LNCaP clone FGC (cell line): ENCODE measurements at regions not wholly inside any gene's neighbourhood (a gene's known extent, or its start where the extent isn't known, plus 50 kb on each side); places are given as distances from the start of the nearest gene placed in this dataset.

ENCODE experiments used
- DNase-seq: peaks from one replicate; pipeline ENCODE4 v3.0.0-alpha.2; 2011; ENCODE audit warnings: low read depth
- H3K4me3 ChIP-seq: 2 replicates; pipeline ENCODE4 v1.5.1; 2011; ENCODE audit warnings: mild to moderate bottlenecking, low read depth, low read length, control low read depth
- TF ChIP-seq, protein P1 (sequence below): IDR thresholded peaks from 2 replicates; pipeline ENCODE4 v1.5.1; 2012; ENCODE audit warnings: mild to moderate bottlenecking; ENCODE audit not compliant: control insufficient read depth, insufficient read depth; ENCODE audit errors: extremely low read depth

DNA sequence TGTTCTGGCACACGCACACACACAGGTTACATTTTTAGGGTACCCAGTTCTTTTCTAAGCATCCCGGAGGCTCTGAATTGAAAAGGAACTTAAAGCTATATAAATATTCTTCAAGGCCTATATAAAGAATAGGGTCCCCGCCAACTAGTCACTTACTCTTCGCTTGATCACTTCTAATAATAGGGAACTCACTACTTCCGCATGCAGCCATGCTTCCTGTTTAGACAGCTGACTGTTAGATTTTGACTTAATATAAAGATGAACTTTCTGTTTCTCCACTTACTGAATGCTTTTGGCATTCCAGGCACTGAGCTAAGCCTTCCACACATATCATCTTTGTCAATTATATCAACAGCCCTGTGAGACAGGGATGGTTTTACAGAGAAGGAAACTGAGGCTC lies 259.6 kb downstream of the TSHZ3 start:
- no peak overlapping the region for H3K4me3 ChIP-seq
- DNase-seq, result no peak
- TF ChIP-seq, protein P1, sequence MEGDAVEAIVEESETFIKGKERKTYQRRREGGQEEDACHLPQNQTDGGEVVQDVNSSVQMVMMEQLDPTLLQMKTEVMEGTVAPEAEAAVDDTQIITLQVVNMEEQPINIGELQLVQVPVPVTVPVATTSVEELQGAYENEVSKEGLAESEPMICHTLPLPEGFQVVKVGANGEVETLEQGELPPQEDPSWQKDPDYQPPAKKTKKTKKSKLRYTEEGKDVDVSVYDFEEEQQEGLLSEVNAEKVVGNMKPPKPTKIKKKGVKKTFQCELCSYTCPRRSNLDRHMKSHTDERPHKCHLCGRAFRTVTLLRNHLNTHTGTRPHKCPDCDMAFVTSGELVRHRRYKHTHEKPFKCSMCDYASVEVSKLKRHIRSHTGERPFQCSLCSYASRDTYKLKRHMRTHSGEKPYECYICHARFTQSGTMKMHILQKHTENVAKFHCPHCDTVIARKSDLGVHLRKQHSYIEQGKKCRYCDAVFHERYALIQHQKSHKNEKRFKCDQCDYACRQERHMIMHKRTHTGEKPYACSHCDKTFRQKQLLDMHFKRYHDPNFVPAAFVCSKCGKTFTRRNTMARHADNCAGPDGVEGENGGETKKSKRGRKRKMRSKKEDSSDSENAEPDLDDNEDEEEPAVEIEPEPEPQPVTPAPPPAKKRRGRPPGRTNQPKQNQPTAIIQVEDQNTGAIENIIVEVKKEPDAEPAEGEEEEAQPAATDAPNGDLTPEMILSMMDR, result no peak

DNA sequence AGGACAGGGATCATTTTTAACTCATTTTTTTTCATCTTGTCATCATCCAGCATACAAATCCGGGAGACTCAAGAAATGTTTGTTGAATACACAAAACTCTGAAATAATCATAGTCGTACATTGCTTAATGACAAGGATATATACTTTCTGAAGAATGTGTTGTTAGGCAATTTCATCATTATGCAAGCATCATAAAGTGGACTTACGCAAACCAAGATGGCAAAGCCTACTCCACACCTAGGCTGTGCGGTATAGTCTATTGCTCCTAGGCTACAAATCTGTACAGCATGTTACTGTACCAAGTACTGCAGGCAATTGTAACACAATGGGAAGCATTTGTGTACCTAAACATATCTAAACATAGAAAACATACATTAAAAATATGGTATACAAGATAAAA lies 264.1 kb downstream of the TSHZ3 start:
- H3K4me3 ChIP-seq, result no peak overlapping the region
- no peak for DNase-seq
- TF ChIP-seq, protein P1, result no peak

DNA sequence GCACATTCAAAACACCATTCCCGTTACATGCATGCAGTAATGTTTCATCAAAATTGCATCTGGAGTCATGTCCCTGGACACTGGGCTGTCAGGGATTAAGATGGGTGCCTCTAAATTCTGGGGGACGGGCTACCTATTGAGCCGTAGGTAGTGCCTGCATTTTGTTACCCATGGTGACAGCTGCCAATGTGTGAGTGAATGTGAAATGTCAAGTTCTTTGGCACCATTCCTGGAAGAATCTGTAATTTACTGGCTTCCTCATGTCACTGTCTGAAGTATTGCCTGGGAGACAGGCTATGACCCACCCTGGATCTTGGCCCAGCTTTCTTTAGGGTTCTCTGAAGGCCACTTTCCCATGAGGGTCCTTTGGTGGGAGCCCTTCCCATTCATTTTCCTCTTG lies 266.1 kb downstream of the TSHZ3 start:
- no peak overlapping the region for H3K4me3 ChIP-seq
- TF ChIP-seq, protein P1, result no peak
- DNase-seq, result peak; percentile 28

DNA sequence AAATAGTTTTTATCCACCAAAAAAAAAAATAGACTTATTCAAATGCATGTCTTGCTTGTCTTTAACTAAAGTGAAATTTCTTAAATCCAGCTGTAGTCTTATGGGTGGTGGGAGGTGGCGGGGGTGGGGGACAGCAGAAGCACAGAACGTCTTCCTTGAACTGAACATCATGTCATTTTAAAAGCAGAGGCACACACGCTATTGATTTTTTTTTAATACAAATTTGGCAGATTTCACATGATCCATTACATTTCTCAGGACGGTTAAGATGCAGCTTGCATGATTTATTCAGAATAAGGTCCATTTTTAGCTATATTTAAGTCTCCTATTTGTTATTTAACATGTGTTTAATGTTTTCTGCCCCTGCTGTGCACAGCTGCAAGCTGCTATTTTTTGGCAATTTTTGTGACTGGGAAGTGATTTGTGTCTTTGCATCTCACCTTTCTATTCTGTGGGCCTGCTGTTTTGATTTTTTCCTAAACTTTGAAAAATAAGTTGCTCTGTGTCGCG lies 274.0 kb downstream of the TSHZ3 start:
- no peak for DNase-seq
- no peak overlapping the region for H3K4me3 ChIP-seq
- TF ChIP-seq, protein P1, result no peak

DNA sequence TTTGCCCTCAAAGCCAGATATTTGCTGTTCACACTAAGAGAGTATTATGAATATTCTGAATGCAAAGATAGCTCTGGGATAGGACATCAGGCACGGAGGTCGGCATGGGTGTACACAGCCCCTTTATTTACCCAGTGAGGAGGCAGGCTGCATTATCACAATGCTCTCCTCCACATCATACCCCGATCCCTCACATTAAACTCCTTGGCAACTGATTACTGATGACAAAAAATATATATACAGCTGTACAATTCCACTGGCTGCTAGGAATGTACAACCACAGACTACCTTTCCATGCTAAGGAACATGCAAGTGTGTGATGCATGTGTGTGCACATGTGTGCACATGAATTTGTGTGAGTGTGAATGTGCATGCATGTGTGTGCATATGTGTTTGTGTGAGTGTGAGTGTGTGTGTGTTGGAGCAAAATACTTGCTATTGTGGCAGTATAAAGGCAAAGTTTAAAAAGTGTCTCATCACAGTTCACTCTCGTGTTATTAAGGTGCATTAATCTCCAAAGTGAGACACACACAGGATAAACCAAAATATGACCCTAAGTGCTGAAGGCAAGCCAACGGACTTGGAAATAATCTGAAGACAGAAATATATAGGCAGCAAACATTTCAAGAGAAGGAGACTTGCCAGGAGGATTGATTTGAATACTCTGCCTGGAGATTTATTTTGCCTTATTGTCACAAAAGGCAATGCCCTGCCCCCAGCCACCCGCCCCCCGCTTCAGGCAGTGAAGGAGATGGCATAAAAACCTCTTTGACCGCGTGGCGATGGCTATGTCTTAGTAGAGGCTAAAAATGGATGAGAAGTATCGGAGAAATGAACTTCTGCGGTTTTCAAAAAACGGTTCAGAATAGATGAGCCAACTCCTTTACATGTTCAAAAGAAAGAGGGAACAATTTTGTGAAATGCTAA lies 274.8 kb downstream of the TSHZ3 start:
- TF ChIP-seq, protein P1, result no peak
- no peak overlapping the region for H3K4me3 ChIP-seq
- no peak for DNase-seq

DNA sequence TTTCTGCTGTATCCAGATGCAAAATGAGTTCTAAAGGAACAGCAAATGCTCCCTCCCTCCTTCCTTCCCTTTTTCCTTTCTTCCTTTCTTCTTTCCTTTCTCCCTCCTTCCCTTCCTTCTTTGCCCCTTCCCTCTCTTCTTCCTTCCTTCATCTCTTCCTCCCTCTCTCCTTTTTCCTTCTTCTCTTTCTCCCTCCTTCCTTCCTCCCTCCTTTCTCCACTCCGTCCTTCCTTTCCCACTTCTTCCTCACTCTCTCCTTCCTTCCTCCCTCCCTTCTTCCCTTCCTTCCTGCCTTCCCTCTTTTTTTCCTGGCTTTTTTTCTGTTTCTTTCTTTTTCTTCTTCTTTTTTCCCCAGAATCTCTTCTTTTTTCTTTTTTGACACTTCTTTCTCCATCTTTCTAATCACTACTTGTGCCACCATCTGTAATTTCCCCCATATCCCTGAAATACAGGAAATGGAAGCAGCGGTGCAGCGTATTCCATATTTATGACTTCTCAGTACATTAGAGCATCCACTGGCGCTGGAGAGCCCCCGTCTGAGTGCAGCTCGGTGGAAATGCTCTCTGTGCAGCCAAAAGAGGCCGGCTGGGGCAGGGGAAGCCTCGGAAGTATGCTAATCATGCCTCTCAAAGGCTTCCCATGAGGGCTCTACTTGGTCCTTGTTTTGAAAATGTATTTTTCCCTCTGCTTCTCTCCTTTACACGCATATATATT lies 275.6 kb downstream of the TSHZ3 start:
- no peak for DNase-seq
- H3K4me3 ChIP-seq, result no peak overlapping the region
- TF ChIP-seq, protein P1, result no peak
